ENCODE measurements at regions not wholly inside any gene's neighbourhood (a gene's known extent, or its start where the extent isn't known, plus 50 kb on each side); places are given as distances from the start of the nearest gene placed in this dataset.
"Not testable (repeated sequence)": the region's sequence is repeated elsewhere in the genome, so short reads cannot be mapped to it uniquely, and the experiment has no call there.

DNA sequence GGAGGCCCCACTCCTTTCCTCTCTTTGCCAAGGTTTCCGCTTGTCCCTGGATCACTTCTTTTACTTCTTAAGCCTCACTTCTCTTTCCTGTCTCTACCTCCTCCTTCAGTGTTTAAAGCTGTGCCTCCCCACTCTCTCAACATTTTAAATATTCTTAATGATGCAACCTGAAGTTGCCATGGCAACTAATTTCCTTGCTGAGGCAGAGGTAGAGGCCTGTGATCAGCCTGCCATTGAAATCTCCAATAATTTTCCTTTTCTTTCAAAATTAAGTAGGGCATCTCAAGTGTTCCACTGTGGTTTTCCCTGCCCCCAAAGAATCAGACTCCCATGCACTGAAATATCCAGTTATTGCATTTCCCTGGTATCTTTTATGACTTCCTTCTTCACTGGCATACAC, 108.6 kb upstream of the VRK1 start:
- DNase-seq = no peak

GRCh38 chr14:96690713-96691383, 106.3 kb upstream of the VRK1 start:
- no peak for DNase-seq

GRCh38 chr14:96693252-96693820, 103.8 kb upstream of the VRK1 start:
- DNase-seq = no peak

DNA sequence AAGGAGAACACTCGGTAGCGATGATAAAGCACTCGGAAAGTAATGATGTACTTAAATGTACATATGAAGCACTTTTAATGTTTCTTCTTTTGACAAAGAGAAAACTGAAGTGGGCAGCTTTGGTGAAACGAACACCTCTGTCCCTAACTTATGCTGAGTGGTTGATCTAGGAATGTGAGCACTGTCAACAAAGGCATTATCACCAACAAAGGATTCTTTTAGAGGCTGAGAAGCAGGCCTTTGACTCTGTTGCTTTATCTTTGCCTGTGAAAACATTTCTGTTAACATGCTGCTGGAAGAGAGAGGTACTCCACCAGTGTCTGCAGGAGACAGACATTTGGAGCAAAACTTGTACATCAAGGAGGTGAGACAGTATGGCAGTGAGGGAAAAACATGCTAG, 103.2 kb upstream of the VRK1 start:
- DNase-seq = no peak

DNA sequence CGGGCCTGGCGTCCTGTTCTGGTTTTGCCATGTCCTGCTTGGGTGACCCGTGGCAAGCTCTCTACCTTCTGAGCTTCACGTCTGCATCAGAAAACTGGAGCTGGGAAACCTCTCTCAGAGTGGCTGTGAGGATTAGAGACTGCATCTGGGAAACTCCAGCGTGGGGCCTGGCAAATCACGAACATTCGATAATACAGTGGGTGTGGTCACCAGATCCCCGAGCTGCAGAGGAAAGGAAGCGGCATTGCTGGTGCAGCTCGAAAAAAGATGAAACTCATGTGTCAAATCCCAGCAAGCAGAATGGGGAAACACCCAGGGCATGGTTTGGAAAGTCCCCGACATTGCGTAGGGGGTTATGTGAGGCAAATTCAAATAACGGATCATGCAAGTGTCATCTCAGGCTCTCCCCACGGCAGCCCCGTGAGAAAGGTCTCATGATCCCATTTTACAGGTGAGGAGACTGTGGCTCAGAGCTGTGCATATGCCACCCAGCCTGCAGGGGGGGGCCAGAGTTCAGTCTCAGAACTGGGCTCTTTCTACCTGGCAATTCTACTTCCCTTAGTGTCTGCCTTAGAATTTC, 98.1 kb upstream of the VRK1 start:
- no peak for DNase-seq

- DNase-seq = no peak
Observed at GRCh38 chr14:96699666-96700065, 97.5 kb upstream of the VRK1 start.

GRCh38 chr14:96702831-96703230, 94.4 kb upstream of the VRK1 start:
- no peak for DNase-seq

DNA sequence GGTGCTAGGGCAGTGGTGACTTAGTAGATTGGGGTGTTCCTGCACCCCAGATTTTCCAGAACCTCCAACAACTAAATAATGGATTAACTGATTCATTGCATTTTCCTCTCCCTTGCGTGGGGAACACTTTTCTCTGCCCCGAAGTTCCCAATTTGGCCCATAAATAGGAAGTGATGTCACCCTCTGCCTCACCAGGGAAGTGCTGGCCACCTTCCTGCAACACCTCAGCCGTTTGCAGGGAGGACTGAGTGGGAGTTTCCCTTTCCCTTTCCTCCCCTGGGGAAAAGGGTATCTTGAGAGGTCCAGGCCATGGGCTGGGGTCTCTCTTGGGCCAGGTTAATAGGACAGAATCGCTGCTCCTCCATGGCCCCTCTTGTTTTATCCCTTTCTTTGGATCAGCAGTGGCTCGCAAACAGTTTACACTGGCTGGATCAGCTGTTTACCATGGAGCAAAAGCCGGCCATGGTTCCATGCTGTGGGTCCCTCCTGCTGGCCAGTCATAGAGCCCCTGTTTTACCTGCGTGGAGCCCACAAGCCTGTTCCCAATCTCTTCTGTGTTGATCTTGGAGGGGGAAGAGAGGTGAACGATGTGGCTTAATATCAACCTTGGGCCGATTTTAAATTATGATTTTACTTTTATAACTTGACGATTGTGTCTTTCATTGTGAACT, 91.6 kb upstream of the VRK1 start:
- no peak for DNase-seq

DNA sequence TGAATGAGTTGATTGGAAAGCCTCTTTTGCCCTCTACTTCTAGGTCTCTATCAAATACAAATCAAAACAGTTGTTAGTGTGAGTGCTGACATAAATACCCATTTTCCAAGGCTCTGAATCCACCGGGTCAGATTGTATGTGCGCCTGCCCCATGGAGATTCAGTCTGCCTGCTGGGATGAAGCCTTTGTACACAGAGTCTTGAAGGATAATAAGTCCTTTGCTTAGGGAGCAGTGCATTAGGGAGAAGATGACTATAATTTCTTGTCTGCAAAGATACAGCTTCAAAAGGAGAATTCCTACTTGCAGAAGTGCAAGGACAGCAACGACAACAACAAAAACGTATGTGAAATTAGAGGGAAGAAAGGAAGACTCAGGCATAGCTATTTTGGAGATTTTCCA, 90.3 kb upstream of the VRK1 start:
- DNase-seq = no peak

DNA sequence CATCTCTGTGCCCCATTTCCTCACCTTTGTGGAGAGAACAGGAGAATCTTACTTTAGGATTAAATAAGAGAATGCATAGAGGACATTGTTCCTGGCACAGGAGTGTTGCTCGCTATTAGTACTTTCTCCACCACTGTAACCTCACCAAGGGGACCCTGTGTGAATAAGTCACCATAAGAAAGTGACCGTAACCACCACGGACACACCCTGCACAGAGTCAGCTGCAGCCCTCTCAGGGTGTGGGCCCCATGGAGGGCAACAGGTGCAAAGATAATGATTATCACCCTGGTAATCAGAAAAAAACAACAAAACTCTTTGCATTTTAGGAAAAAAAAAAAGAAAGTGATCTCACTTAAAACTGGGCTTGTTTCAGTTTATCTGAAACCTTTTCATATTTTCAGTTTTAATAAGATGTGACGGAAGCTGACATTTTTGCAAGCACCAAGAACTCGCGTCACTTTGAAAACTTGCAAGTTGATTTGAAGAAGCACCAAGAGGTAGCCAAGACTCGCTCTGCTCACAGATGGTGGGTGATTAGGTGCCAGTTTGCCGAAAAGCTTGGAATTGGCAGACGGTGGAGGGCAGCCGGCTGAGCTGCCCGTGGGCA, 87.0 kb upstream of the VRK1 start:
- no peak for DNase-seq

DNA sequence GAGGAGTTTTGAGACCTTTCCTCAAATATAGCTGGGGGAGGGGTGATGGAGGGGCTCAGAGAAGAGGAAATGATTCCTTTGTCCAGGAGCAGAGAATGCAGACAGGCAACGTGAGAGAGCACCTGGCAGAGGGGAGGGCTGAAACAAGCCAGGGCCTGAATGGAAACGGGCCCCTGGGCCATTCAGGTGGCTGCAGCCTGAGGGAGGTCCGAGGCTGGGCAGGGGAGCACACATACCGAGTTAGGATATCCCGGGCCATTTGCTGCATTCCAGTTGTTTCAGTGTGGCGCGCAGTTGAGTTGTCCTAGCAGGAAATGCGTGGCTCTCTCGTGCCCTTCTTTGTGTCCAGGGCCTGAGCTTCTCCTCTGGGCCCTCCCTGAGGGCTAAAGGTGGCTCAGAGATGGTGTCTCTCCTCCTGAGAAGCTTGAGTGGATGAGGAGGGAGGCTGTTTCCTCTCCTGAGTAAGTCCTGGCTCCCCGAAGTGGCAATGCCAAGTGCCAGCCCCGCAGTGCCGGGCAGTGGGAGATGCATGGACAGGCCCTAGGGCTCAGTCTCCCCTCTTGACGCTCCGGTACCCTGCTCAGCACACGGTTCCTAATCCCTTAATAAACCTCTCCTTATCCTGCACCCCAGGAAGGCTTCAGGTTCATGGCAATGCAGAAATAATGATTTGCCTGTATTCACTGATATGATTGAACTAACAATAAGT, 85.5 kb upstream of the VRK1 start:
- DNase-seq = no peak

DNA sequence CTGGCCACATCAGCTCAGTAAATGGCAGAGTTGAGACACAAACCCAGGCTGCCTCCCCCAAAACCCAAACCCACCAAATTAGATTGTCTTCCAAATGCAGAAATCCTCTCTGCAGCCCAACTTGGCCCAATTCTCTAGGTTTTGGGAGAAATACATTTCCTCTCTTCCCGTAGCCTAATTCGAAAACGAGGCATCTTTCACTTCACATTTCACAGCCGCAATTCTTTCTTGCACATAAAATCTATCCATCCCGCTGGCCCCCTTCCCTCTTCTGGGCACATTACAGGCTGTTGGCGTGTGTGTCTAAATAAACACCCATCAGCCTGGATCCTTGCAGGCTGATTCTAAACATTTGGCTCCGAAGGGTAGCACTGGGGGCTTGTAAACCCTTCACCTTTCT, 83.8 kb upstream of the VRK1 start:
- no peak for DNase-seq

- not testable (repeated sequence) for DNase-seq
Observed at GRCh38 chr14:96714537-96714936, 82.6 kb upstream of the VRK1 start.

GRCh38 chr14:96717116-96717515, 80.1 kb upstream of the VRK1 start:
- no peak for DNase-seq

- no peak for DNase-seq
Observed at GRCh38 chr14:96718407-96718806, 78.8 kb upstream of the VRK1 start.

DNA sequence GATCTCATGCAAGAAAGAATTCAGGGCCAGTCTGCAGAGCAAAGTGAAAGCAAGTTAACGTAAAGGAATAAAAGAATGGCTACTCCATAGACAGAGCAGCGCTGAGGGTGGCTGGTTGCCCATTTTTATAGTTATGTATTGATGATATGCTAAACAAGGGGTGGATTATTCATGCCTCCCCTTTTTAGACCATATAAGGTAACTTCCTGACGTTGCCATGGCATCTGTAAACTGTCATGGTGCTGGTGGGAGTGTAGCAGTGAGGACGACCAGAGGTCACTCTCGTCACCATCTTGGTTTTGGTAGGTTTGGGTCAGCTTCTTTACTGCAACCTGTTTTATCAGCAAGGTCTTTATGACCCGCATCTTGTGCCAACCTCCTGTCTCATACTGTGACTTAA, 76.5 kb upstream of the VRK1 start:
- not testable (repeated sequence) for DNase-seq

GRCh38 chr14:96722736-96723135, 74.4 kb upstream of the VRK1 start:
- no peak for DNase-seq

DNA sequence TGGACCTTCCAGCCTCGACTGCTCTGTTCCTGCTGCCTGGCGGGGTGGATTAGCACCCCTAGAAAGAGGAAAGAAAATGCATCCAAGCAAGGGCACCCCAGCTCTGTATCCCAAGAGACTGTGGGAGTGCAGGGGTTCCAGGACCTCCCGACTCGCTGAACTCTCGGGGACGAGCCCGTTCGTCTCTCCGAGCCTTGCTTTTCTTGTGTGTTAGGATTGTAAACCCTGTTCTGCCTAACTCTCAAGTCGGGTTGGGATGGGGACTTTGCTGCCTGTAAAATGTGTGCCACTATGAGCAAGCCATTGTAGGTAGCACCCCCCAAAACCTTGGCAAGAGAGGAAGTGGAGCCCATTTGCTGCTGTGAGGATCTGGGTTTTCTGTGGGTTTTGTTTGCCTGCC, 73.2 kb upstream of the VRK1 start:
- no peak for DNase-seq

DNA sequence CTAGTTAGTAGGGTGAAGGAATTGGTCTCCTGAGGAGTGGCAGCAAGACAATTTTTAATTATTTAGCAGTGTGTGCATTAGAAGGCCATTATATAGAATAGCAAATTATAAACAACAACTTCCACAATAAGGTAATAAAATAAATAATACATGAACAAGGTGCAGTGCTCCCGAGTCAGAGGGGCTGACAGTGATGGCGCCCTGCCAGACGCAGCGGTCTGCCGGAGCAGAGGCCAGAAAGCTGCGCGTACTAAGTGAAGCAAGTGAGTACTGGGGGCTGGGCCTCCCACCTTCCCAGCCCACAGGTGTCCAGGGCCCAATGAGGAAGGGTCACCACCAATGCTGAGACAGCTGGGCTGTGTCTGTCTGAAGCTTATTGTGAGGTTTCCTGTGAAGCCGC, 72.0 kb upstream of the VRK1 start:
- no peak for DNase-seq

- no peak for DNase-seq
Observed at GRCh38 chr14:96727073-96727472, 70.1 kb upstream of the VRK1 start.

DNA sequence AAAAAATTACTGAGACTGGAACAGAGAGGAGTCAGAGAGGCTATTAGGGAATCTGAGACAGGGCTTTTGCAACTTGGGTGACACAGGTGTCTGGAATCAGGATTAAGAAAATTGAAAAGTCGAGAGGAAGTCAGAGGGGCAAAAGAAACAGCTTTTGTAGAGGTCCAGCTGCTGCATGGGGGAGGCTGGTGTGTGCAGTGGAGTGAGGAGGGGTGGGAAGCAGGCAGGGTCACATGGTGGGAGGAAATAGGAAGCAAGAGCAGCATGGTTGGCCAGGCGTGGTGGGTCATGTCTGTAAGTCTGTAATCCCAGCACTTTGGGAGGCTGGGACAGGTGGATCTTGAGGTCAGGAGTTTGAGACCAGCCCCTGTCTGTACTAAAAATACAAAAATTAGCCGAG, 69.7 kb upstream of the VRK1 start:
- DNase-seq = no peak

DNA sequence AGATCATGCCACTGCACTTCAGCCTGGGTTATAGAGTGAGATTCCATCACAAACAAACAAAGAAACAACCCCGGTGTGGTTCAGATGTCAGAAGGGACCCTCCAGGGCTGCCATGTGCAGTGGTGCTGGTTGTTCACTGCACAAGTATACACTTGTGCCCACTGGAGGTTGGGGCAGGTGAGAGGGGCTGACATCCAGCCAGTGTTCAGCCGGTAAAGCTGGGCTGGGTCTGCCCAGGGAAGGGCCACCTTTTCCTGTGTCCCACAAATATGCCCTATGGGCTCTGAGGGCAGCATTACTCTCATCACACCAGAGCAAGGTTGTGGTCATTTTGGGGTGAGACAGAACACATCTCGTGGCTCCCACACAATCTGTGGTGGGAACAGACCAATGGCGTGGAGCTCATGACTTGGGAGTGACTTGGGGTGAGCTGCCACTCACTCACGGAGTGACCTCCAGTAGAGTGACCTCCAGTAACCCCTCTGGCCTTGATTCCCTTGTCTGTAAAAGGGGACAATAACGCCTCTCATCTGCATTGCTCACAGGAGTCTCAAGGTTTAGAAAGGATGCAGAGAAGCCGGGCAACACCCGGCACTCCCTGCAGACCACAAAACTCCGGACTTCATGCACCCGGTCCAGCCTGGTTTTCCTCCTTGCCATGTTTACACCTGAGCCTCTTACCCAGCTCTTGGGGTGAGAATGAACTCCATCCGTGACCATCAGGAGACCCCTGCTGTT, 69.0 kb upstream of the VRK1 start:
- no peak for DNase-seq
